NT2/D1 (cell line): ENCODE measurements at regions not wholly inside any gene's neighbourhood (a gene's known extent, or its start where the extent isn't known, plus 50 kb on each side); places are given as distances from the start of the nearest gene placed in this dataset.
"Not testable (repeated sequence)": the region's sequence is repeated elsewhere in the genome, so short reads cannot be mapped to it uniquely, and the experiment has no call there.

Experiments used
- DNase-seq: peaks from one replicate; pipeline ENCODE4 v3.0.0-alpha.2; 2011; ENCODE audit warnings: low read depth, low spot score
- H3K27me3 ChIP-seq: 2 replicates; pipeline ENCODE4 v1.6.0; 2011; ENCODE audit warnings: mild to moderate bottlenecking; ENCODE audit not compliant: insufficient read length, insufficient read depth
- H3K36me3 ChIP-seq: 2 replicates; pipeline ENCODE4 v1.6.1; 2011; ENCODE audit warnings: mild to moderate bottlenecking, low read length, mixed read lengths; ENCODE audit not compliant: insufficient read depth, insufficient read length
- H3K4me1 ChIP-seq: 2 replicates; pipeline ENCODE4 v1.5.1; 2011; ENCODE audit not compliant: insufficient read depth, insufficient read length
- H3K4me3 ChIP-seq: 2 replicates; pipeline ENCODE4 v1.5.1; 2011; ENCODE audit warnings: low read depth; ENCODE audit not compliant: insufficient read length
- H3K9ac ChIP-seq: 2 replicates; pipeline ENCODE4 v1.6.0; 2011; ENCODE audit warnings: low read depth; ENCODE audit not compliant: insufficient read length
- H3K9me3 ChIP-seq: 2 replicates; pipeline ENCODE4 v1.5.1; 2011; ENCODE audit warnings: mild to moderate bottlenecking, low read length; ENCODE audit not compliant: insufficient read depth
- SUZ12 ChIP-seq: IDR thresholded peaks from 2 replicates; pipeline ENCODE4 v1.6.1; 2011; ENCODE audit not compliant: insufficient read length, insufficient read depth; ENCODE audit errors: extremely low read depth
- YY1 ChIP-seq: IDR thresholded peaks from 2 replicates; pipeline ENCODE4 v1.6.1; 2011; ENCODE audit not compliant: insufficient read length, insufficient read depth
- ZNF274 ChIP-seq: IDR thresholded peaks from 2 replicates; pipeline ENCODE4 v1.6.1; 2011; ENCODE audit warnings: mild to moderate bottlenecking, low read depth, low read length

- Histone ChIP-seq H3K27me3 (no peaks in the 10 kb centered on the region), H3K9ac (no peak overlapping the region), H3K4me3 (no peak overlapping the region), H3K36me3 (no peaks in the 10 kb centered on the region), H3K9me3 (no peaks in the 10 kb centered on the region), H3K4me1 (peaks cover 2% of the 10 kb centered on the region)
- no peak for DNase-seq
- TF ChIP-seq YY1: no peak
- no peak for TF ChIP-seq ZNF274
- TF ChIP-seq SUZ12: no peak
Measured at GRCh38 chr19:14317157-14317556, 64.1 kb upstream of the ADGRE5 start.

- Histone ChIP-seq H3K27me3 (no peaks in the 10 kb centered on the region), H3K9me3 (no peaks in the 10 kb centered on the region), H3K4me1 (peaks cover 2% of the 10 kb centered on the region), H3K36me3 (no peaks in the 10 kb centered on the region), H3K4me3 (no peak overlapping the region), H3K9ac (no peak overlapping the region)
- TF ChIP-seq ZNF274 (no peak), YY1 (no peak), SUZ12 (no peak)
- no peak for DNase-seq
Measured at GRCh38 chr19:14315433-14315832, 65.8 kb upstream of the ADGRE5 start.

GRCh38 chr19:14310055-14310454 lies 71.2 kb upstream of the ADGRE5 start:
- Histone ChIP-seq H3K27me3 (no peaks in the 10 kb centered on the region), H3K9me3 (no peaks in the 10 kb centered on the region), H3K9ac (no peak overlapping the region), H3K36me3 (no peaks in the 10 kb centered on the region), H3K4me3 (no peak overlapping the region), H3K4me1 (peaks cover 2% of the 10 kb centered on the region)
- TF ChIP-seq SUZ12 (no peak), ZNF274 (no peak), YY1 (no peak)
- no peak for DNase-seq

GRCh38 chr19:14305706-14306105 lies 75.5 kb upstream of the ADGRE5 start:
- TF ChIP-seq SUZ12 (no peak), YY1 (no peak), ZNF274 (no peak)
- no peaks in the 10 kb centered on the region for H3K4me1 ChIP-seq
- no peak overlapping the region for H3K9ac ChIP-seq
- no peaks in the 10 kb centered on the region for H3K27me3 ChIP-seq
- H3K4me3 ChIP-seq: no peak overlapping the region
- no peaks in the 10 kb centered on the region for H3K36me3 ChIP-seq
- DNase-seq: no peak
- no peaks in the 10 kb centered on the region for H3K9me3 ChIP-seq

GRCh38 chr19:14301150-14301549 lies 80.1 kb upstream of the ADGRE5 start:
- Histone ChIP-seq H3K9ac (no peak overlapping the region), H3K9me3 (no peaks in the 10 kb centered on the region), H3K36me3 (no peaks in the 10 kb centered on the region), H3K4me1 (no peaks in the 10 kb centered on the region), H3K4me3 (no peak overlapping the region), H3K27me3 (no peaks in the 10 kb centered on the region)
- no peak for DNase-seq
- TF ChIP-seq ZNF274 (no peak), SUZ12 (no peak), YY1 (no peak)

- Histone ChIP-seq H3K9me3 (no peaks in the 10 kb centered on the region), H3K27me3 (no peaks in the 10 kb centered on the region), H3K4me3 (no peak overlapping the region), H3K36me3 (no peaks in the 10 kb centered on the region), H3K4me1 (no peaks in the 10 kb centered on the region), H3K9ac (no peak overlapping the region)
- DNase-seq: no peak
- no peak for TF ChIP-seq YY1
- no peak for TF ChIP-seq SUZ12
- TF ChIP-seq ZNF274: no peak
Measured at GRCh38 chr19:14300303-14300702, 80.9 kb upstream of the ADGRE5 start.

- H3K4me1 ChIP-seq, H3K9me3 ChIP-seq, DNase-seq, H3K27me3 ChIP-seq, H3K4me3 ChIP-seq, H3K36me3 ChIP-seq, H3K9ac ChIP-seq: not testable (repeated sequence)
Measured at GRCh38 chr19:14299224-14299827, 81.9 kb upstream of the ADGRE5 start.

GRCh38 chr19:14297883-14298576 lies 83.2 kb upstream of the ADGRE5 start:
- not testable (repeated sequence) for H3K27me3 ChIP-seq, H3K9ac ChIP-seq, H3K4me3 ChIP-seq, H3K4me1 ChIP-seq, H3K36me3 ChIP-seq, H3K9me3 ChIP-seq, DNase-seq

- H3K9me3 ChIP-seq, H3K27me3 ChIP-seq, H3K36me3 ChIP-seq, H3K4me1 ChIP-seq: not testable (repeated sequence)
- peak; percentile 84 for DNase-seq
- Histone ChIP-seq H3K9ac (peak overlapping the region; percentile 76), H3K4me3 (peak overlapping the region; percentile 34)
Measured at GRCh38 chr19:14294974-14295373, 86.3 kb upstream of the ADGRE5 start.

- not testable (repeated sequence) for H3K36me3 ChIP-seq, H3K4me1 ChIP-seq, H3K27me3 ChIP-seq, DNase-seq, H3K9me3 ChIP-seq
- peak overlapping the region; percentile 8 for H3K4me3 ChIP-seq
- H3K9ac ChIP-seq: peak overlapping the region; percentile 72
Measured at GRCh38 chr19:14293816-14294170, 87.5 kb upstream of the ADGRE5 start.
